HG03378 (cell line): ENCODE measurements at regions not wholly inside any gene's neighbourhood (a gene's known extent, or its start where the extent isn't known, plus 50 kb on each side); places are given as distances from the start of the nearest gene placed in this dataset.
"Not testable (repeated sequence)": the region's sequence is repeated elsewhere in the genome, so short reads cannot be mapped to it uniquely, and the experiment has no call there.

Source experiments
- ATAC-seq: cut with Tn5 transposase; IDR thresholded peaks from one replicate; pipeline ENCODE4 v1.9.1; 2021; ENCODE audit warnings: mild to moderate bottlenecking, moderate library complexity; ENCODE audit not compliant: unreplicated experiment

GRCh38 chr2:215799194-215799593 is 214.2 kb downstream of the MREG start:
- no peak for ATAC-seq

- no peak for ATAC-seq
Measured at GRCh38 chr2:215797676-215798075, 215.7 kb downstream of the MREG start.

DNA sequence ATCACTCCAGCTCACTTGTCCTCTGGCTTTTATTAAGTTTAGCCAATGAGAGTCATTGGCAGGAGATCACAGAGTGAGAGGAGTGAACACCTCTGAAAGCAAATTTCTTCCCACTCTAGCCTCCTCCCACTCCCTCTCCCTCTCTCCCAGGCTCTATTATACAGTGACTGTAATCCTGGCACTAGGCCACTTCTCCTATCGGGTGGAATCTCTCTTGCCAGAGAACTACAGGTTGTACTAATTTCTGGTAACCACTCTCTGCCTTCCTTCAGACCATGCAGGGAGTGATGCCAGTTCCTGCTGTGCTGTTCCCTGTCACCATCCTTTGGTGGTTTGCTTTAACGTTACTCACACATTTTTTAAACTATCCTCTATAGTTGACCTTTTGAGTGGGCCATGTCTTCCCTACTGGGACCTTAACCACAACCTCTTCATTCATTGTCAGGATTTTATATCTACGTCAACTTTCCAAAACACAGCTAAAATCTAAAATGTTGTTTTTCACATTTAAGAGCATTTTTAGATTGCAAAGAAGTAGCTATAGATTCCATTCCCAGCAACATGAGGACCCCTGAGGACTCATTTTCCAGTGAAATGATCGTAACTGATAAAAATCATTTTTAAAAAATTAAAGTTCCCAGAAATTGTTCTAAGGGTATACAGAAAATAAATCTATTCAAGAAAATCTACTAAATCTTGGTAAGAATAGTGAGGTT is 217.1 kb downstream of the MREG start:
- ATAC-seq: no peak

DNA sequence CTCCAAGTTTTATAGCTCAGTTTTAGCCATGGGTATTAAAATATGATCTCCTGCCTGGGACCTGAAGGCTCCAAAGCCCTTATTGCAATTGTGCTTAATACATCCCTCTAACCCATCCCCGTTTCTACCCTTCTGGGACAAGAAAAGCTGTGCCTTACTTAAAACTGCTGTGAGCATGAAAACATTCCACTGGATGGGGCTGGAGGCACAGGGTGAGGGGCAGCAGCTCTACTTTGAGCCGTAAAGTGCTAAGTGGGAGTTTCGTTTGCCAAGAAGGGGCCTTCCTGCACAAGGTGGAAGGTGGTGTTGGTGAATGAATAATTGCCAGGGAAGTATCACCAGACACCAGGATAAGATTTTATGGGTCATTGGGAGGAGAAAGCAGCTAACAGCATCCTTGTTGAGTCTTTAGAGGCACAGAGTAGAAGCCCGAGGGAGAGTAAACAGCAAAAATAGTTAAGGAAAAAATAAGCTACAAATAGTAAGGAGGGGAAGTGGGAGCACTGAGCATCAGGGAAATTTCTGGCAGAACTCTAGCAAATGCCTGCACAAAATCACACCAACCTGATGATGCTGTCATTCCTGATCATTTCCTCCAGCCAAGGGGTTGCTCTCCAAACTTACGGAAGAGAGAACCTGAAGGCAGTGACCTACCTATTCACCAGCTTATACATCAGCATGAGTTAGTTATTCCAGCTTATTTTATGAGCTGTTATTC is 218.4 kb downstream of the MREG start:
- no peak for ATAC-seq

- ATAC-seq: peak; percentile 86
Measured at GRCh38 chr2:215793747-215794595, 219.4 kb downstream of the MREG start.

- no peak for ATAC-seq
Measured at GRCh38 chr2:215791481-215791937, 221.8 kb downstream of the MREG start.

DNA sequence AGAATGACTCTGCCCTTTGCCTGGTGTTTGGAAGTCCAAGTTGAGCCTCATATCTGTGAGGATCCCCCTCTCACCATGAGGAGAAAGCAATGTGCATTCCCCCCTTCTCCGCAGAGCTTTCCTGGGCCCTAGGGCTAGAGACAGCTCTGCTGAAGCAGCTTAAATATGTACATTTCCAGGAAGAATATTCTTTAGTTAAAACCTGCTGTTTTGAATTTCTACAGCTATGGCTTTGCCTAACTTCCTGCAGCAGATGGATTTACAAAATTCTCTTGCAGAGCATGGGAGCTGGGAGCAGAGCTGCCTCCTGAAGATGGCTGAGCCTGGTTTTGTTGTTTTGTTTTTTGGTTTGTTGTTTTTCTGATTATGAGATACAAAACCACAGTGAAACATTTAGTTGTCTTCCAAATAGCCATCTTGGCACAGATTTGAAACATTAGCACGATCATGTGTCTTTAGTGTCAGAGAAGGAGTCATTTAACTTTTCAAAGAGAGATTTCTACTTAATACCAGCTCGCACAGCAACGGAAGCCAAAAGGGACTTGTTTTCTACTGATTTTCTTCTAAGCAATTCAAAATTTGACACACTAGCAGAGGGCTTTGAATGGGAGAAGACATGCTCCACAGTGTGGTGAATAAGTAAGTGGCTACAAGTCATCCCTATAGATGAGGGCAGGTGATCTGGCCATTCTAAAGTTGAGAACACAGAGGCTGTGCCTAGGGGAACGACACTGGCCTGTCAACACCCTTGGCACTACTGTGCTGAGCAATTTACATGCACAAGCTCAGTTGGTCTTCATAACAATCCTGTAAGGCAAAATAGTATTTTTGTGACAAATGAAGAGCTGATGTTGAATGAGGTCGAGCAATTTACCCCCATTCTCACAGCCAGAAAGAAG is 222.6 kb downstream of the MREG start:
- ATAC-seq: no peak

- ATAC-seq: no peak
Measured at GRCh38 chr2:215787565-215788178, 225.7 kb downstream of the MREG start.

DNA sequence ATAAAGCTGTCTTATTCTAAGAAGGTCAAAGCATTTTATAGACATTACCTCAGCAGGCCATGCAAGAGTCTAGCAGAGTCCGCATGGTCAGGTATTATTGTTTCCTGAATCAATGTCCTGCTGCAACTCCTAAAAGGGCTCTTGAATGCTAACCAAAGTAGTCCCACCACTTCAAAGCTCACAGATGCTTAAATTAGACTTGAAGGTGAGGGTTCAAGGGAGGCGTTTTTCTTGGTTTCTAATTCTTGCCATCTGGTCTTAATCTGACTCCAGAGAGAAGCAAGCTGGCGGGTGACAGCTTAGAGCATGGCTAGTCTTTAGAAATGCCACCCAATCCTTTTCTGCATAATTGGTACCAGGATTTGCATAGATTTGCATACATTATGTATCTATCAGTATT is 226.3 kb downstream of the MREG start:
- ATAC-seq: no peak

GRCh38 chr2:215784371-215784783 is 229.0 kb downstream of the MREG start:
- no peak for ATAC-seq

DNA sequence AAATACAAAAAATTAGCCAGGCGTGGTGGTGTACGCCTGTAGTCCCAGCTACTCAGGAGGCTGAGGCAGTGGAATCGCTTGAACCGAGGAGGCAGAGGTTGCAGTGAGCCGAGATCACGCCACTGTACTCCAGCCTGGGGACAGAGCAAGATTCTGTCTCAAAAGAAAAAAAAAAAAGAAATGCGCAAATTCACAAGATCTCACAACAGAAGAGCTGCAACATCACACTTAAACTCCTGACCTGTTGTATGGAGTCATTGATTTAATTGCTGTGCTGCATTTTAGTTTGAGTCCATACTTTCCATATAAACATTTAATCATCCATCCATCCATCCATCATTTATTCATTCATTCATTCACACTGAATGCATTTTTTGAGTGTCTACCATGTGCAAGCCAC is 229.7 kb downstream of the MREG start:
- ATAC-seq: not testable (repeated sequence)

GRCh38 chr2:215782965-215783364 is 230.4 kb downstream of the MREG start:
- no peak for ATAC-seq

DNA sequence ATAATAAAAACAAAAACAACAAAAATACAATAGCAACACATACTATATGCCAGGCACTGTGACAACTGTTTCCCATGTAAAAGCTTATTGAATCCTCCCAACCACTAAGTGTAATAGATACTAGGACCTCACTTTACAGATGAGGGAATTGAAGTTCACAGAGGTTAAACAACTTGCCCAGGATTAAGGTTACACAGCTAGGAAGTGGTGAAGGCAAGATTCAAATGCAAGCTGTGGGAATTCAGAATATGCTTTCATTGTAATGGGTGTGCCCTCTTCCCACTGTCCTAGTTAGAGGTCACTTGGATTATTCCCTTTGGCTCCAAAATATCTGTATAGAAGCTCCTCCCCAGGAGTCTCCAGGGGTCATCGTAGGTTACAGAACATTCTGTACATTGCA is 231.1 kb downstream of the MREG start:
- ATAC-seq: no peak

- no peak for ATAC-seq
Measured at GRCh38 chr2:215780907-215781685, 232.3 kb downstream of the MREG start.

GRCh38 chr2:215780313-215780712 is 233.0 kb downstream of the MREG start:
- no peak for ATAC-seq

- ATAC-seq: no peak
Measured at GRCh38 chr2:215779912-215780311, 233.4 kb downstream of the MREG start.

DNA sequence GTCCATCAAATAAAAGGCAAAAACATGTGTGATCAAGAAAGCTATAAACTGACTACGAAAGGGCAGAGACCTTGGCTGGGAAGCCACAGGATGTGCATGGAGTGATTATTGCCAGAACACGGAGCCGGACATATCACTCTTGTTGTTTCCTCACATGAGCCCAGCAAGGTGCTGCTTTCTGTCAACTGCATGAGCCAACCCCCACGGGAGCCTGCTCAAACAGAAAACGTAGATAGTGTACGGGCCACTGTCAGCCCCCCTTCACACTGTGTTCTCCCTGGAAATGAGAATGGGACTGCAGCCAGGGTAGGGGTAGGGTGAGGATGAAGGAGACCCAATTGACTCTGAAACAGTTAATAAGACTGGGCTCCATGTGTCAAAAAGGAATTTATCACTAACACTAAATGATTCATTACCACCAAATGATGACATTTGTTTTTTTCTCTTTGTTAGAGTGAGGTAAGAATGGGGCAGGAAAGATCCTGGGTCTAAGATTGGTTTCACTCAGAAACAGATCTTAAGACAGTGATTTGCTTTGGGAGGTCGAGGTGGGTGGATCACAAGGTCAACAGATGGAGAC is 235.8 kb downstream of the MREG start:
- no peak for ATAC-seq

GRCh38 chr2:215775106-215775505 is 238.2 kb downstream of the MREG start:
- ATAC-seq: no peak

DNA sequence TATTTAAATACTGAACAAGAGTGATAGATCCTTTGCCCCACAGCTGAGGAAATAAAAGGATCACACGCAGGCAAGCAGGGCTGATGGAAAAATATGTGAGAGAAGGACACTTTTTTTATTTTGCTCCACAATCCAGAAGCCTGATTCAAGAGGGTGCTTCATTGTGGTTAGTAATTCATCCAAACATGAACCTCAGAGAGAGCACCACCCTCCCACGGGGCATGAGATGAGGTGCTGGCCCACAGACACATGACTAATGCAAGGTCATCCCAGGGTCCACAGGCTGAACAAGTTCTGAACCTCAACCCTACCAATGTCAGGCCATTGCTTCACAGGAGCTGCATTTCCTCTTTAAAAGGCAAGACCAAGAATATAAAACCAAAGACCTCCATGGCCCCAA is 239.6 kb downstream of the MREG start:
- ATAC-seq: no peak
